HG03095 (cell line): ENCODE measurements at regions not wholly inside any gene's neighbourhood (a gene's known extent, or its start where the extent isn't known, plus 50 kb on each side); places are given as distances from the start of the nearest gene placed in this dataset.
"Not testable (repeated sequence)": the region's sequence is repeated elsewhere in the genome, so short reads cannot be mapped to it uniquely, and the experiment has no call there.

Experiments used
- ATAC-seq: cut with Tn5 transposase; IDR thresholded peaks from one replicate; pipeline ENCODE4 v1.9.1; 2021; ENCODE audit warnings: moderate library complexity; ENCODE audit not compliant: unreplicated experiment

- not testable (repeated sequence) for ATAC-seq
Measured at GRCh38 chr4:9702019-9702418, 79.4 kb upstream of the DRD5 start.

GRCh38 chr4:9702696-9703095 lies 78.7 kb upstream of the DRD5 start:
- ATAC-seq, result not testable (repeated sequence)

DNA sequence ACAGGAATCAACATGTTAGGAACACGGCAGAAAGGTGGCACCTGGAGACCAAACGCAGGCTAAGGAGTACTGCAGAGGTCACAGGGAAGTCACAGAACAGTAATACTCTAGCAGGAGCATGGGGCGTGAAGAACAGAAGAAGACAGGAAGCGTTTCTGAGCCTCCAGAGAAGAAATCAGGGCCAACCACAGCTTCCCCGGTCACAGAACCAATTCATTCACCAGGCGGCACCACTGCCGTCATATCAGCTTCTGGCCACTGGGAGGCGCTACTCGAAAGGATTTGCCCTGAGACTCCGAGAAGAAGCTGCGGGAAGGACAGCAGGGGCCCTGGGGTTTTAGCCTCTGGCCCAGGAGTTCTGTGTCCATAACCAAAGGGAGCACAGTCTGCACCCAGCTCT lies 78.0 kb upstream of the DRD5 start:
- ATAC-seq, result no peak

DNA sequence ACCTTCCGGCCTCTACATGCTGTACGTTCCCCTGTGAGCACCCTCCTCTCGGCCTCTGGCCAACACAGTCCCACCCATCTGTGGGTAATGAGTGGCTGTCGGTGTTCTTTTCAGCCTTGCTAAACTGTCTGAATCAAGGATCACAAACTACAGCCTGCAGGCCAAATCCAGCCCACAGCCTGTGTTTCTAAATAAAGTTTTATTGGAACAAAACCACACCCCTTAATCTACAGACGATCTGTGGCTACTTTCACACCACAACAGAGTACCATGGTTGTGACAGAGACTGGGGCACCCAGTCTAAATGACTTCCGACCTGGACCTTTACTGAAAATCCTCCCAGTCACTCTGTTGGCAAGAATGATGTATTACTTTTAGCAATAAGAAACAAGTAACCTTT lies 77.3 kb upstream of the DRD5 start:
- not testable (repeated sequence) for ATAC-seq

DNA sequence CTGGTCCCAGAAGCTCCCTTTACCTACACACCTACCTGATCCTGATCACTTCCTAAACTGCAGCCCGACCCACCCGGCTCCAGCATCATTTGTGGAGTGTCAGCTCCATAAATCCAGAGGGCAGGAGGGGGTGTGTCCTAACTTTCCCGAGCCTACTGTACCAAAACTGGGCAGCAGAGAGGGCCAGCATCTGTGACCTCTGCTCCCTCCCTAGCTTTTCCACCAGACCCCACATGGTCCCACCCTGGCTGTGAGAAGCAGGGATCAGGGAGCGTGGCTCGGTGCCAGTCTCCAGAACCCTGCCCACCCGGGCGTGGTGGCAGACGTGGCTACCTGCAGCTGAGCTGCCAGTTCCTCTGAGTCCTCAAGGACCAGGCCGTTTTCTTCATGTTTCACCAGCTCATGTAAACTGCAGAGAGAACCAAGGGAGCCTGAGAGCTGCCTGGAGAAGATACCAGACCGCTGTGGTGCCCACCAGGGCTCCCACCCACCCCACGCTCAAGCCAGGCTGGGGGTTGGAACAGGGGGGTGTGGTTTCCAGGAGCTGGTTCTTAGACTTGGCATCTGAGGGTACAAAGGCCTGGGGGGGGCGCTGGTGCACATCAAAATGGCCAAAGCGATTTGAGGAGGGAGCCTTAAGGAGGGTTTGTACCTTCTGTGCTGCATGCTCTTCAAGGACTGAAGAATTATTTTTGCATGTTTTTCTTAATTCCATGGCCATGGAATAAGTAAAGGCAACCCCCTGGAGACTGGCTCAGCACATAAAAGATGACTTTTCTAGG lies 76.7 kb upstream of the DRD5 start:
- ATAC-seq, result no peak

DNA sequence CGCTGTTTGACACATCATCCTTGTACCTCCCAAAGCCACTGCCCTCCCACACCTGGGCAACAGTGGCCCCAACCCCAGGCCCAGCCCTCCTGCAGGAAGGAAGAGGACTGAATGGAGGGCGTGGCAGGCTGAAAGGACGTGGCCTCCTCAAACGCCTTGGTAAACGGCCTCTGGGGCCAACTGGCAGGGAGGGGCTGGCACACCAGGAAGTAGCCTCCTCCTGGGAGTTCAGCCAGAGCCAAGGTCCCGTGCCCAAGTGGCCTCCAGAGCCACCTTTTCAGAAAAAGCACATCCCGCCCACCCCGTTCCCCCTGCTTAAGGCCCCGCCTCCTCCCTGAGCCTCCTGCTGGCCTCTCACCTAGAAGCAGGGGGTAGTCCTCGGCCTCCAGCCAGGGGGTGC lies 74.2 kb upstream of the DRD5 start:
- not testable (repeated sequence) for ATAC-seq

GRCh38 chr4:9707936-9708335 lies 73.5 kb upstream of the DRD5 start:
- not testable (repeated sequence) for ATAC-seq

GRCh38 chr4:9709724-9710123 lies 71.7 kb upstream of the DRD5 start:
- no peak for ATAC-seq

- ATAC-seq, result not testable (repeated sequence)
Measured at GRCh38 chr4:9715271-9715670, 66.2 kb upstream of the DRD5 start.

- ATAC-seq, result no peak
Measured at GRCh38 chr4:9716093-9716492, 65.3 kb upstream of the DRD5 start.

- ATAC-seq, result not testable (repeated sequence)
Measured at GRCh38 chr4:9718246-9718939, 63.0 kb upstream of the DRD5 start.

GRCh38 chr4:9722131-9722530 lies 59.3 kb upstream of the DRD5 start:
- not testable (repeated sequence) for ATAC-seq
